ENCODE measurements at regions not wholly inside any gene's neighbourhood (a gene's known extent, or its start where the extent isn't known, plus 50 kb on each side); places are given as distances from the start of the nearest gene placed in this dataset.

DNA sequence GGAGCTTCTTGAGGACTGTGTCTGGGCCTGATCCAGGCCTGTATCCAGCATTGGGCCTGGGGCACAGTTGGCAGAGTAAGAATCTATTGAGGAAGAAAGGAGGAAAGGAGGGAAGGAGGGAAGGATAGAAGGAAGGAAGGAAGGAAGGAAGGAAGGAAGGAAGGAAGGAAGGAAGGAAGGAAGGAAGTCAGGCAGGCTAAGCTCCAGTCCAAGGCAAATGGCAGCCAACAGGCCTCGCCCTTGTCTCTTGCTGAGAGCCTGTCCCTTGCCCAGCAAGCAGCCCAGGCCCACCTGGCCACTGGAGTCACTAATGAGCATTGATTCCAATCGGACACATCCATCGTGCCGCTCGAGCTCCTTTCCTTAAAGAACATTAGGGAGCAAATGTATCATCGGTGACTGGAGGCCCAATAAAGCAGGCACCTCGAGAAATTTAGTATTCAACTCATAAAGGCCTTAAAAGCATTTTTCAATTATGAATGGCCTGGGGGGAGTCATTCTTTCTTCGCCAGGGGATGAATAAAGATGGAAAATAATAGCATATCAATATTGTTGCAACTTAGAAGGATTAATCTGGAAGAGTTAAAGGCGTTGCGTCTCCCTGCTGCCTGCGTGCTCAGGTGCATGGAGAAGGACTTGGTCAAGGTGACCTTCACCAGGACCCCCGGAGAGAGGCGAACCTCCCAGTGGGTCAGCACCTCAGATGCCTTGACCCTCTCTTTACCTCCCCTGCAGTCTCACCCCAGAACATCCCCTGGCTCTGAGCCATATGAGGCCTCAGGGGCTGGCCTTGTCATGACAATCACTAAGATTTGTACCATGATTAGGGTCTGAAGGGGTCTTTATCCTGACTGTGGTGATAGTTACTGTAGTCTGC is 144.5 kb upstream of the RUNX3 start:
- WGBS, 2 donors: 84 to 91% methylated on average over 13 of the region's 13 CpGs
- no peak overlapping the region for H3K27ac ChIP-seq (ENCODE audit: low read depth in 2 of 2, low read length in 1 of 2)
- H3K4me3 ChIP-seq (ENCODE audit: low read depth in 1 of 2, low read length in 2 of 2): no peak overlapping the region
- no peaks in the 10 kb centered on the region for H3K9me3 ChIP-seq (ENCODE audit: control insufficient read depth in 2 of 2, insufficient read depth in 1 of 2, low read depth in 1 of 2, low read length in 1 of 2)
- no peaks in the 10 kb centered on the region for H3K27me3 ChIP-seq (ENCODE audit: control insufficient read depth in 1 of 2, insufficient read depth in 2 of 2, low read length in 2 of 2)
- no peaks in the 10 kb centered on the region for H3K4me1 ChIP-seq (ENCODE audit: control insufficient read depth in 2 of 2, insufficient read depth in 2 of 2, low read length in 1 of 2)
- H3K36me3 ChIP-seq (ENCODE audit: control insufficient read depth in 2 of 2, insufficient read depth in 2 of 2, low read length in 1 of 2): no peaks in the 10 kb centered on the region

DNA sequence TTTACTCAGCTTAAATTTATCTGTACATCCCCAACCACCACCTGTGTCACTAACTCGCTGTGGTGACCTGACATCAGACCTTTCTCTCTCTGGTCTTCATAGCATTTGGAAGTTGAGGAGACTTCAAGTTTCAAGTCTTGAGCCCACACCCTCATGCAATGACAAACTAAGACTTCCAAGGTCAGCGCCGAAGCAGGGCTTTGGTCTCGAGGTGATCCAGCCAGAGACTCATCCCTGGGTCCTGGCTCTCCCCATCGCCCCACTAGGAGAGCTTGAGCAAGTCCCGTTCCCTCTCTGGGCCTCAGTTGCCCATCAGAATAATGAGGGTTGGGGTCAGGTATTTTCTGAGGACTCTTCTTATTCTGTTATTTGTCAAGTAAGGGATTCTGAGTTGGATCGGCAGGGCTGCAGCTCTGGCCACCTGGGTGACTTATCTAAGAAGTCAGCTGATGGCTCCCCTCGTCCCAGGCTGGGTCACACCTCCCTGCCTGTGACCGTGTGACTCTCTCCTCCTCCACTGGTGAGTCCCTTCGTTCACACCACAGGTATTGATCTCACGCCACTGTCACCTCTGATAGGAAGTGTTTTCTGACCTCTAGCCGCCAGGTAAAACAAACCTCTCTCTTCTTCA is 143.7 kb upstream of the RUNX3 start:
- 73 to 80% methylated on average over 12 of the region's 12 CpGs for WGBS, 2 donors
- H3K27ac ChIP-seq (ENCODE audit: low read depth in 2 of 2, low read length in 1 of 2): no peak overlapping the region
- no peaks in the 10 kb centered on the region for H3K27me3 ChIP-seq (ENCODE audit: control insufficient read depth in 1 of 2, insufficient read depth in 2 of 2, low read length in 2 of 2)

DNA sequence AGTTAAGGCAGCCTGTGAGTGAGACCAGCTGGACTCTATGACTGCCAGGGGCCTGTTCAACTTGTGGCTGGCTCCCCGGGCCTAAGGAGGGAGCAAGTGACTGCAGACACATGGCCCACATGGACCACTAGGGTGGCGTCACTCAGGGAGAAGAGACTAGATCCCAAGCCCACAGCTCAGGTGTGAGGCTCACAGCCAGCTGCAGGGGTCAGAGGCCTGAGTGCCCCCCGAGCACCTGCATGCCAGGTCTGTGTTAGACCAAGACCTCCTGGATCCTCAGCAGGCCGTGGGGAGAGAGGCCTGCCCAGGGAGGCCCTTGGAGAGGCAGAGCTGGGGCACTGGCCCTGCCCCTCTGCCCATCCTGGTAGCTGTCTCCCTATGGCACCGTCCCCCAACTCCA is 142.4 kb upstream of the RUNX3 start:
- H3K4me3 ChIP-seq (ENCODE audit: low read depth in 1 of 2, low read length in 2 of 2): no peak overlapping the region
- no peak overlapping the region for H3K27ac ChIP-seq (ENCODE audit: low read depth in 2 of 2, low read length in 1 of 2)
- H3K4me1 ChIP-seq (ENCODE audit: control insufficient read depth in 2 of 2, insufficient read depth in 2 of 2, low read length in 1 of 2): no peaks in the 10 kb centered on the region
- WGBS, 2 donors: 76 to 81% methylated on average over 5 of the region's 5 CpGs
- no peaks in the 10 kb centered on the region for H3K9me3 ChIP-seq (ENCODE audit: control insufficient read depth in 2 of 2, insufficient read depth in 1 of 2, low read depth in 1 of 2, low read length in 1 of 2)
- H3K27me3 ChIP-seq (ENCODE audit: control insufficient read depth in 1 of 2, insufficient read depth in 2 of 2, low read length in 2 of 2): no peaks in the 10 kb centered on the region
- no peaks in the 10 kb centered on the region for H3K36me3 ChIP-seq (ENCODE audit: control insufficient read depth in 2 of 2, insufficient read depth in 2 of 2, low read length in 1 of 2)

More for the DNA sequence above, 143.7 kb upstream of the RUNX3 start:
- H3K36me3 ChIP-seq (ENCODE audit: control insufficient read depth in 2 of 2, insufficient read depth in 2 of 2, low read length in 1 of 2): no peaks in the 10 kb centered on the region
- no peaks in the 10 kb centered on the region for H3K9me3 ChIP-seq (ENCODE audit: control insufficient read depth in 2 of 2, insufficient read depth in 1 of 2, low read depth in 1 of 2, low read length in 1 of 2)
- no peaks in the 10 kb centered on the region for H3K4me1 ChIP-seq (ENCODE audit: control insufficient read depth in 2 of 2, insufficient read depth in 2 of 2, low read length in 1 of 2)
- no peak overlapping the region for H3K4me3 ChIP-seq (ENCODE audit: low read depth in 1 of 2, low read length in 2 of 2)

DNA sequence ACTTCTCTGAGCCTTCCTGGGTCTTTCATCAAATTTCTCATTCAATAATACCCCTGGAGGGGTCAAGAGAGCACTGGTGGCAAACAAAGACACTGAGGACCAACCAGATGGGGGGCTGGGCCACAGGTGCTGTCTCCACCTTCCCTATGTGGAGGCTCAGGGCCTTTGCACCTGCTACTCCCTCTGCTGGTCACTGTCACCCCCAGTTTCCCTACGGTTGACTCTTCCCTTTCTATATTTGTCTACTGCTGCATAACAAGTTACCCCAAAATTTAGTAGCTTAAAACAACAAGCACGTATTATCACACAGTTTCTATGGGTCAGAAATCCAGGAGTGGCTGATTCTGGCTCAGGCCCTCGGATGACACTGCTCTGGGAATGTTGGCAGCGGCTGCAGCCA is 138.8 kb upstream of the RUNX3 start:
- no peak overlapping the region for H3K27ac ChIP-seq (ENCODE audit: low read depth in 2 of 2, low read length in 1 of 2)
- no peak overlapping the region for H3K4me3 ChIP-seq (ENCODE audit: low read depth in 1 of 2, low read length in 2 of 2)
- 84 to 89% methylated on average over 4 of the region's 4 CpGs for WGBS, 2 donors
- H3K36me3 ChIP-seq (ENCODE audit: control insufficient read depth in 2 of 2, insufficient read depth in 2 of 2, low read length in 1 of 2): no peaks in the 10 kb centered on the region
- no peaks in the 10 kb centered on the region for H3K9me3 ChIP-seq (ENCODE audit: control insufficient read depth in 2 of 2, insufficient read depth in 1 of 2, low read depth in 1 of 2, low read length in 1 of 2)
- peaks cover 0 to 2% of the 10 kb centered on the region in 2 donors for H3K4me1 ChIP-seq (ENCODE audit: control insufficient read depth in 2 of 2, insufficient read depth in 2 of 2, low read length in 1 of 2)
- no peaks in the 10 kb centered on the region for H3K27me3 ChIP-seq (ENCODE audit: control insufficient read depth in 1 of 2, insufficient read depth in 2 of 2, low read length in 2 of 2)

DNA sequence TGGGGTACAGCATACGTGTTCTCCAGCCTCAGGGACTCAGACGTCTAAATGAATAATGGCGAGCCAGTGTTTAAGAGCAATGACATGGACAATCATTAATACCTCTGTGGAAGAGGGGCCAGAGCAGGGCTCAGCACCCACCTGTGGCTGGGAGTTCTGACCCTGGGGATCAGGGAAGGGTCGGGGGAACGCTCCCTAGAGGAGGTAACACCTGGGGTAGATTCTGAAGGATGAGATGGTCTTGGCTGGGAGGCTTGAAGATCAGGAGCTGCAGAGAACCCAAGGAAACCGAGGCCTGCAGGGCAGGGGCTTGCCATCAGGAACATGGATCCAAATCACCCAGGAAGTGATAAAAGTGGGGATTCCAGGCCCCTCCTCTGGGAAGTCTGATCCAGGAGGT is 138.2 kb upstream of the RUNX3 start:
- Histone ChIP-seq H3K4me1 (ENCODE audit: control insufficient read depth in 2 of 2, insufficient read depth in 2 of 2, low read length in 1 of 2) (peaks cover 0 to 2% of the 10 kb centered on the region in 2 donors), H3K4me3 (ENCODE audit: low read depth in 1 of 2, low read length in 2 of 2) (no peak overlapping the region), H3K9me3 (ENCODE audit: control insufficient read depth in 2 of 2, insufficient read depth in 1 of 2, low read depth in 1 of 2, low read length in 1 of 2) (no peaks in the 10 kb centered on the region), H3K27me3 (ENCODE audit: control insufficient read depth in 1 of 2, insufficient read depth in 2 of 2, low read length in 2 of 2) (no peaks in the 10 kb centered on the region), H3K36me3 (ENCODE audit: control insufficient read depth in 2 of 2, insufficient read depth in 2 of 2, low read length in 1 of 2) (no peaks in the 10 kb centered on the region), H3K27ac (ENCODE audit: low read depth in 2 of 2, low read length in 1 of 2) (no peak overlapping the region)
- WGBS, 2 donors: 91 to 92% methylated on average over 6 of the region's 6 CpGs

DNA sequence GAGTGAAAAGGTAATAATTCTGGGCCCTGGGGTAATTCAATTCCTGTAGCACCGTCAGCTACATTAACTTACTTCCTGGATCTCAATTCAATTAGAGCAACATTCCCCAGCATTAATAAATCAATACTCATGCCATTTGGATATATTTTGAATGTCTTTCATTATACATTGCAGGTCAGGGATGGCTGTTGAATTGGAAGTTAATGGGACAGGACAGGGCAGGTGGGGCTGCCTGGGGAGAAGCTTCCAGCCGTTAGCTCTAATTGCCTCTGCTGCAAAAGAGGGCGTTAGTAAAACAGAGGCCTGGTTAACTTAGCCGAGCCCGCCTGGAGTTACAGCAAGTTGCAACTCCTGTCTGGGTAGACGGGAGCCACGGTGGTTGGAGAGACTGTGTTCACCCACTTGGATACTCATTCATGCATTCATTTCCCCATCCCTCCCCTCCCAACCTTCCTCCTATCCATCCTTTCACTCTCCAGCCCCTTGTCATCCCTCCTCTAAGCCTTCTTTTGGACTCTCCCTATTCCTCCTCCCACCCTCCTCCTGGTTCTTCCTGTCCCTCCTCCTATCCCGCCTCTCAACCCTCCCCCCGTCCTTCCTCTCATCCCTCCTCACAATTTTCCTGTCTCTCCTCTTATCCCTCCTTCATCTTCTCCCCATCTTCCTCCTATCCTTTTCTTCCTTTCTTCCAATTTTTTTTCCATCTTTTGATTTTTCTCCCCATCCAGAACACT is 137.6 kb upstream of the RUNX3 start:
- peaks cover 0 to 2% of the 10 kb centered on the region in 2 donors for H3K4me1 ChIP-seq (ENCODE audit: control insufficient read depth in 2 of 2, insufficient read depth in 2 of 2, low read length in 1 of 2)
- WGBS, 2 donors: 81 to 86% methylated on average over 9 of the region's 9 CpGs
- H3K4me3 ChIP-seq (ENCODE audit: low read depth in 1 of 2, low read length in 2 of 2): no peak overlapping the region
- H3K27me3 ChIP-seq (ENCODE audit: control insufficient read depth in 1 of 2, insufficient read depth in 2 of 2, low read length in 2 of 2): no peaks in the 10 kb centered on the region
- no peak overlapping the region for H3K27ac ChIP-seq (ENCODE audit: low read depth in 2 of 2, low read length in 1 of 2)
- H3K36me3 ChIP-seq (ENCODE audit: control insufficient read depth in 2 of 2, insufficient read depth in 2 of 2, low read length in 1 of 2): no peaks in the 10 kb centered on the region
- no peaks in the 10 kb centered on the region for H3K9me3 ChIP-seq (ENCODE audit: control insufficient read depth in 2 of 2, insufficient read depth in 1 of 2, low read depth in 1 of 2, low read length in 1 of 2)

DNA sequence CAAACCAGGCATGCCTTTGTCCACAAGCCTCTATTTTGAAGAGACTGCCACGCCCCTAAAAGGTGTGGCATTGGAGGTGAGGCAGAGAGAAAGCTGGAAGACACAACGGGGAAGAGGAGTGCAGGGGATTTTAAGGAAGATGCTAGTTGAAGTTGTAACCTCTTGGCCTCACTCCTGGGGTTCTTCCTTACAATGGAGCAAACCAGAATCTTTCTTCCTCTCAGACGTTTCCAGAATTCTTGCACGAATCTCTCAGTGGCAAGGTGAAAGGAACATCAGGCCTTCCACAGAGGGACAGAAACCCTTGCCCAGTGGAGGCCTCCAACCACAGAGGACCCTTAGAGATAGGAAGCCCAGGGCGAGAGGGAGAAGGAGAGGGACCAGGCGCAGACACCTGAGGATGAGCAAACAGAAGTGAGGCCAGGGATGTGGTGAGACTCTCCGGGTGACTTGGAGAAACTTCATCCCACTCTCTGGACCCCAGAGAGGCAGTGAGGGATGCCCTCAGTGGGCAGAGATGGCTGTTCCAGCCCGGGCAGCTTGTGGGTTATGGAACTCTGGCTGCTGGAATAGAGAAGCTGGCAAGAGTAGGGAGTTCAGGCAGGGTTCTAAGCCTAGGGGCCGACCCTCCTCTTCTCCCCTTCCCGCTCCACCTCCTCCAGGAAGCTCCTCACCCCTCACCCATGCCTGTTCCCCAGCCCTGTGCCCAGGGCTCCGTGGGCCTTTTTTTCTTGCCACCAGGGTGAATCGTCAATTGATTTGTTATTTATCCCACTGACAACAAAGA is 136.8 kb upstream of the RUNX3 start:
- WGBS, 2 donors: 63% methylated on average over 12 of the region's 12 CpGs
- Histone ChIP-seq H3K27ac (ENCODE audit: low read depth in 2 of 2, low read length in 1 of 2) (no peak overlapping the region), H3K9me3 (ENCODE audit: control insufficient read depth in 2 of 2, insufficient read depth in 1 of 2, low read depth in 1 of 2, low read length in 1 of 2) (no peaks in the 10 kb centered on the region), H3K4me3 (ENCODE audit: low read depth in 1 of 2, low read length in 2 of 2) (no peak overlapping the region), H3K27me3 (ENCODE audit: control insufficient read depth in 1 of 2, insufficient read depth in 2 of 2, low read length in 2 of 2) (no peaks in the 10 kb centered on the region), H3K4me1 (ENCODE audit: control insufficient read depth in 2 of 2, insufficient read depth in 2 of 2, low read length in 1 of 2) (peaks cover 0 to 2% of the 10 kb centered on the region in 2 donors), H3K36me3 (ENCODE audit: control insufficient read depth in 2 of 2, insufficient read depth in 2 of 2, low read length in 1 of 2) (no peaks in the 10 kb centered on the region)

DNA sequence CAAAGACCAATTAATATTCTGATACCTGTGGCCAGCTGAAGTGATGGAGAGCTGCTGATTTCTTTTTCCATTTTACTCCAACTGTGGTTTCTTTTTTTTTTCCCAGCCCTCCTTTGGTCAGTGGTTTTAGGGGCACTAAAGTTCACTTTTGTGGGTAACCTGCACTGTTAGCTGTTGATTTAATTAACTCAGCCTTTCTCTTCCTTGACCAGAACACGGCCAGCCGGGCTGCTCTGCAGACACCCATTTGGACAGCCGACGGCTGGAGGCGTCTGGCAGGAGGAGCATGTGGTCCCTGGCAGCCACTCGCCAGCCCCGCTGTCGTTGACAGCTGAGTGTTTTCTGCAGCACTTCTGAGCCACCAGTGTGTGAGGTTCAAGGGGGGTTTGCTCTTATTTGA is 136.2 kb upstream of the RUNX3 start:
- Histone ChIP-seq H3K36me3 (ENCODE audit: control insufficient read depth in 2 of 2, insufficient read depth in 2 of 2, low read length in 1 of 2) (no peaks in the 10 kb centered on the region), H3K27me3 (ENCODE audit: control insufficient read depth in 1 of 2, insufficient read depth in 2 of 2, low read length in 2 of 2) (no peaks in the 10 kb centered on the region), H3K27ac (ENCODE audit: low read depth in 2 of 2, low read length in 1 of 2) (no peak overlapping the region), H3K9me3 (ENCODE audit: control insufficient read depth in 2 of 2, insufficient read depth in 1 of 2, low read depth in 1 of 2, low read length in 1 of 2) (no peaks in the 10 kb centered on the region), H3K4me3 (ENCODE audit: low read depth in 1 of 2, low read length in 2 of 2) (no peak overlapping the region), H3K4me1 (ENCODE audit: control insufficient read depth in 2 of 2, insufficient read depth in 2 of 2, low read length in 1 of 2) (peaks cover 0 to 2% of the 10 kb centered on the region in 2 donors)
- 23 to 26% methylated on average over 8 of the region's 8 CpGs for WGBS, 2 donors

DNA sequence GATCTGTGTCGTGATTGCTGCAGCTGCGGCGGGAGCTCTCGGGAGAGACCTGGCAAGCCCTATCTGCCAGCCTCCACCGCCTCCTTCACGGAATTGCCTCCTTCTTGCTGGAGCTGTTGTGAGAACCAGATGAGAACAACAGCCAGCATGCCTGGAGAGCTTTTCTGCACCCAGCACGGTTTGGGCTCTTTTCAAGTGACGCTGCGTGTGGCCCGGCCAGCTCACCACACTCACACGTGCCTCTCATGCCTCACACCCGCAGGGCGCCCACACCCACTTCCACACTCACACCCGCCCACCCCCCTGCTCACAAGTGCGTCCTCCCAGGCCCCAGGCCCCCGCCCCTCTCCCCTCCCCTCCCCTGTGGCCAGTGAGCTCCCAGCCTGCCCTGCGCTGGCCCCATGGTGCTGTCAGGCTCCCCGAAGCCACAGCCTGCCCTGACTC is 135.7 kb upstream of the RUNX3 start:
- Histone ChIP-seq H3K9me3 (ENCODE audit: control insufficient read depth in 2 of 2, insufficient read depth in 1 of 2, low read depth in 1 of 2, low read length in 1 of 2) (no peaks in the 10 kb centered on the region), H3K36me3 (ENCODE audit: control insufficient read depth in 2 of 2, insufficient read depth in 2 of 2, low read length in 1 of 2) (no peaks in the 10 kb centered on the region), H3K27ac (ENCODE audit: low read depth in 2 of 2, low read length in 1 of 2) (no peak overlapping the region), H3K4me3 (ENCODE audit: low read depth in 1 of 2, low read length in 2 of 2) (no peak overlapping the region), H3K4me1 (ENCODE audit: control insufficient read depth in 2 of 2, insufficient read depth in 2 of 2, low read length in 1 of 2) (peaks cover 0 to 2% of the 10 kb centered on the region in 2 donors), H3K27me3 (ENCODE audit: control insufficient read depth in 1 of 2, insufficient read depth in 2 of 2, low read length in 2 of 2) (no peaks in the 10 kb centered on the region)
- WGBS, 2 donors: 36 to 59% methylated on average over 17 to 18 of the region's 18 CpGs

Measured in esophagus (tissue), 2 donors.